MCF 10A (cell line): ENCODE measurements at regions not wholly inside any gene's neighbourhood (a gene's known extent, or its start where the extent isn't known, plus 50 kb on each side); places are given as distances from the start of the nearest gene placed in this dataset.

Source experiments
- BruUV-seq: library from RNA; stranded (reverse); fragments of 400-500 nt; replicated peaks from 2 replicates; lab custom pipeline; 2021; lab: Mats Ljungman, UMichigan
- CTCF ChIA-PET: fragments of 300-600 bp; sonication (Branson Sonifier 250); formaldehyde crosslinking; extraction: SDS; loops from one replicate; lab custom pipeline; 2021; ENCODE audit warnings: antibody characterized with exemption, inconsistent platforms; lab: Yijun Ruan, JAX
- POLR2A ChIA-PET: fragments of 300-600, 350-650 bp; sonication (Branson Sonifier 250); formaldehyde crosslinking; extraction: SDS; loops from one replicate; lab custom pipeline; 2020; ENCODE audit warnings: antibody characterized with exemption, inconsistent platforms; lab: Yijun Ruan, JAX
- DNase-seq: peaks from one replicate; pipeline ENCODE4 v3.0.0-alpha.2; 2018; ENCODE audit not compliant: unreplicated experiment
- H3K27ac Mint-ChIP-seq: one replicate; pipeline ENCODE4 v1.8.0; 2022; ENCODE audit warnings: mild to moderate bottlenecking, low read depth, mixed read lengths; ENCODE audit not compliant: unreplicated experiment
- H3K27me3 Mint-ChIP-seq: one replicate; pipeline ENCODE4 v1.8.0; 2022; ENCODE audit warnings: mixed read lengths; ENCODE audit not compliant: insufficient read depth, unreplicated experiment
- H3K36me3 Mint-ChIP-seq: one replicate; pipeline ENCODE4 v1.8.0; 2022; ENCODE audit warnings: mild to moderate bottlenecking, moderate library complexity, mixed read lengths; ENCODE audit not compliant: insufficient read depth, unreplicated experiment
- H3K4me1 Mint-ChIP-seq: one replicate; pipeline ENCODE4 v1.8.0; 2022; ENCODE audit warnings: mixed read lengths; ENCODE audit not compliant: insufficient read depth, unreplicated experiment
- H3K4me3 Mint-ChIP-seq: one replicate; pipeline ENCODE4 v1.8.0; 2022; ENCODE audit warnings: mild to moderate bottlenecking, moderate library complexity, mixed read lengths; ENCODE audit not compliant: unreplicated experiment
- H3K9me3 Mint-ChIP-seq: one replicate; pipeline ENCODE4 v1.8.0; 2022; ENCODE audit warnings: mixed read lengths; ENCODE audit not compliant: unreplicated experiment
- CTCF ChIP-seq: fragments of 200-600 bp; IDR thresholded peaks from one replicate; pipeline ENCODE4 v1.8.0; 2022; ENCODE audit warnings: antibody characterized with exemption, mild to moderate bottlenecking; ENCODE audit not compliant: unreplicated experiment
- intact Hi-C: fragments of 100-400 bp; cut with micrococcal nuclease; formaldehyde crosslinking; loops from 2 replicates; pipeline ENCODE4 v1.14.1; 2022

GRCh38 chr14:61956517-61956916 lies 194.3 kb downstream of the SNAPC1 start:
- H3K4me1 Mint-ChIP-seq, result no peaks in the 10 kb centered on the region

GRCh38 chr14:61959348-61959747 lies 197.1 kb downstream of the SNAPC1 start:
- no peak for TF ChIP-seq CTCF
- ChIA-PET POLR2A (no interaction called here), CTCF (no interaction called here)
- Mint-ChIP-seq H3K4me3 (no peak overlapping the region), H3K4me1 (peaks cover 5% of the 10 kb centered on the region), H3K9me3 (peaks cover 52% of the 10 kb centered on the region), H3K27me3 (no peaks in the 10 kb centered on the region), H3K36me3 (peaks cover 5% of the 10 kb centered on the region), H3K27ac (no peak overlapping the region)
- no TSS peak for BruUV-seq
- no peak for DNase-seq
- intact Hi-C loops, result no loop called here

More at GRCh38 chr14:61956517-61956916, 194.3 kb downstream of the SNAPC1 start:
- DNase-seq, result no peak
- no peak overlapping the region for H3K27ac Mint-ChIP-seq
- H3K27me3 Mint-ChIP-seq, result no peaks in the 10 kb centered on the region
- no peak for TF ChIP-seq CTCF
- BruUV-seq, result no TSS peak
- CTCF ChIA-PET, result interaction anchor here (0.6 kb wide), 1 partner anchor 1570 kb away, joined by 5 read pairs; no protein-coding TSS in a partner anchor
- H3K4me3 Mint-ChIP-seq, result no peak overlapping the region
- intact Hi-C loops, result no loop called here
- peaks cover 5% of the 10 kb centered on the region for H3K36me3 Mint-ChIP-seq
- POLR2A ChIA-PET, result interaction anchor here (0.7 kb wide), 1 partner anchor 428 kb away, joined by 3 read pairs; no protein-coding TSS in a partner anchor
- H3K9me3 Mint-ChIP-seq, result peaks cover 40% of the 10 kb centered on the region

GRCh38 chr14:61961369-61961768 lies 199.1 kb downstream of the SNAPC1 start:
- CTCF ChIA-PET, result interaction anchor here (0.6 kb wide), 2 partner anchors 1220 to 1773 kb away, joined by 3 to 4 read pairs; no protein-coding TSS in a partner anchor
- POLR2A ChIA-PET, result interaction anchor here (0.6 kb wide), 1 partner anchor 1847 kb away, joined by 5 read pairs; no protein-coding TSS in a partner anchor
- intact Hi-C loops, result no loop called here

GRCh38 chr14:61963926-61964325 lies 201.7 kb downstream of the SNAPC1 start:
- H3K27me3 Mint-ChIP-seq, result no peaks in the 10 kb centered on the region
- DNase-seq, result peak; percentile 1
- ChIA-PET POLR2A (interaction anchor here (1.7 kb wide), 1 partner anchor 37 kb away, joined by 4 read pairs; no protein-coding TSS in a partner anchor), CTCF (interaction anchor here (0.6 to 0.7 kb wide), 2 partner anchors 71 to 126 kb away, joined by 3 read pairs; no protein-coding TSS in a partner anchor)
- peaks cover 27% of the 10 kb centered on the region for H3K9me3 Mint-ChIP-seq
- peaks cover 15% of the 10 kb centered on the region for H3K4me1 Mint-ChIP-seq
- no peak for TF ChIP-seq CTCF
- H3K4me3 Mint-ChIP-seq, result no peak overlapping the region
- intact Hi-C loops, result no loop called here
- peak overlapping the region; percentile 68 for H3K27ac Mint-ChIP-seq
- H3K36me3 Mint-ChIP-seq, result peaks cover 5% of the 10 kb centered on the region
- BruUV-seq, result no TSS peak

More at GRCh38 chr14:61961369-61961768, 199.1 kb downstream of the SNAPC1 start:
- no peak for TF ChIP-seq CTCF
- no peak for DNase-seq
- Mint-ChIP-seq H3K36me3 (peaks cover 5% of the 10 kb centered on the region), H3K9me3 (peaks cover 38% of the 10 kb centered on the region), H3K27ac (no peak overlapping the region), H3K4me3 (no peak overlapping the region), H3K27me3 (no peaks in the 10 kb centered on the region), H3K4me1 (peaks cover 15% of the 10 kb centered on the region)
- no TSS peak for BruUV-seq
